Stimulated activated naive CD8-positive, alpha-beta T cell treated with anti-CD3 and anti-CD28 coated beads, Interleukin-15, amount 100 ng/mL, for 72 hours (primary cell): ENCODE measurements at regions not wholly inside any gene's neighbourhood (a gene's known extent, or its start where the extent isn't known, plus 50 kb on each side); places are given as distances from the start of the nearest gene placed in this dataset.

ENCODE experiments used
- ATAC-seq: fragments of 150-1000 bp; cut with Tn5 transposase; 2 replicates; pipeline ENCODE4 v1.10.0; 2021; ENCODE audit warnings: mild to moderate bottlenecking, moderate library complexity
- DNase-seq, 2 donors: peaks; one replicate each; pipeline ENCODE4 v3.0.0; 2021 to 2022
- H3K27ac Mint-ChIP-seq, 2 donors: one replicate each; pipeline ENCODE4 v1.8.0; 2022; ENCODE audit warnings: mild to moderate bottlenecking in 2 of 2, mixed read lengths in 2 of 2, moderate library complexity in 2 of 2
- H3K27me3 Mint-ChIP-seq: one replicate; pipeline ENCODE4 v1.8.0; 2022; ENCODE audit warnings: mixed read lengths
- H3K4me1 Mint-ChIP-seq: one replicate; pipeline ENCODE4 v1.8.0; 2022; ENCODE audit warnings: mild to moderate bottlenecking, mixed read lengths
- H3K4me3 Mint-ChIP-seq, 2 donors: one replicate each; pipeline ENCODE4 v1.8.0; 2022; ENCODE audit warnings: mild to moderate bottlenecking in 2 of 2, mixed read lengths in 2 of 2, moderate library complexity in 1 of 2
- H3K9me3 Mint-ChIP-seq, 2 donors: one replicate each; pipeline ENCODE4 v1.8.0; 2022; ENCODE audit warnings: mixed read lengths in 2 of 2

DNA sequence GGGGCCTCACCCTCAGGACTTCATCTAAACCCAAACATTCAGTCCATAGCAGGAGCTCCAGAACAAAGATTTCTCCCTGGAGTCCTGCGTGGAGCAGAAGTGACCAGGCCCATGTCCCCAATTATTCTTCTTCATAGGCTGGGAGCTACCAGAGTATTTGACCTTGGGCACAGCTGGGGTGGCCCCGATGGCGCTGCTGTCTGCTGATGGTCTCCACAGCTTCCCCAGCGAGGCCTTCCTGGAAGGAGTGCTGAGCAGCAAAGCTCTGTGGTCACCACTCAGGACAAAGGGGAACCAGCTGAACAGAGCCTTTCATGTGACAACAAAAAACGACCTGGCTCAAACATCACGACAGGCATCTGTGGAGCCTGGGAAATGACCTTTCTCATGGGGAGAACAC is 62.7 kb upstream of the ARGLU1 start:
- Mint-ChIP-seq H3K4me3 (no peak overlapping the region), H3K4me1 (no peaks in the 10 kb centered on the region), H3K9me3 (no peaks in the 10 kb centered on the region), H3K27ac (no peak overlapping the region), H3K27me3 (peaks cover 54% of the 10 kb centered on the region)
- DNase-seq (no peak), ATAC-seq (no peak)

DNA sequence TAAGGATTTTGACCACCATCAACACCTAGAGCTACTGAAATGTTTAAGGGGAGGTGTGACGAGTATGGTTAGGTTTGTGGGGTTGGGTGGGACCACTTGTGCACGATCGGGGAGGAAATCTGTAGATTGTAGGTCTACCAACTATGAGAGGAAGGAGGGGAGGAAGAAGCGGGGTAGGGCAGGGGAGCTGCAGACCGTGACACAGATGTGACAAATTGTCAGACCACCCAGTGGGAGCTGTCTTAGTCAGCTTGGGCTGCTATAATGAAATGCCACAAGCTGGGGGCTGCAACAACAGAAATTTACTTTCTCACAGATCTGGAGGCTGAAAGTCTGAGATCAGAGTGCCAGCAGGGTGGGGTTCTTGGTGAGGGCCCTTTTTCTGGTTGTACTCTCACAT is 62.2 kb upstream of the ARGLU1 start:
- H3K27me3 Mint-ChIP-seq = peaks cover 54% of the 10 kb centered on the region

DNA sequence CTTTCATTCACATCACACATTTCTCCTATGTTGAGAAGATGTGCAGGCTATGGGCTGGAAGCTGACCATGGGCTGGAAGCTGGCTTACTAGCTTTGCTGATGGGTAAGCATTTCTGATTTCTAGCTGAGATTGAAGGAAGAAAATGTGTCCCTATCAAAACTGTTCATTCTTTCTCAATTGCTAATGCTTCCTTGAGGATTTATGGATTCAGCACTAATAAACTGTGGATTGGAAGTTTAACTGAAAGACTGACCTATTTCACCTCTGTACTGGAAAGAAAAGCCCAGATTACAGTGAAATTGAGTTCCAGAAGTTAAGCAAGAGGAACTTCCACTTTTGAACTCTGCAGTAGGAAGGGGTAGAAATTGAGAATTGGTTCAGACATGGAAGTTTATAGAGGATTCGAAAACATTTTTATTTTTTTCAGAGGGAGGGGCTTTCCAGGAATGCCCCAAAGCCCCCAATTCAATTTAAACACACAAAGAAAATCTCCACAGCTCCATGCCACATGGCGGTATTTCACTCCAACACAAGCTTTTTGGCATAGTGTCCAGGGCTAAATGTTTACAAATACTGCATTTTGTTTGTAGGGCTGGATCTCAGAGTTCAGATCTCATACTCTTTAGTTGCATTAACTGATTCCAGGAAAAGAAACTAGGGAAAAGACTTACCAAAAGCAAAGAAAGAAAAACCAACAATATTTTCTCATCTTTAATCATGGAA is 61.2 kb upstream of the ARGLU1 start:
- no peak overlapping the region for H3K27ac Mint-ChIP-seq
- ATAC-seq (no peak), DNase-seq (no peak)
- no peak overlapping the region for H3K4me3 Mint-ChIP-seq
- no peaks in the 10 kb centered on the region for H3K9me3 Mint-ChIP-seq
- peaks cover 65% of the 10 kb centered on the region for H3K27me3 Mint-ChIP-seq
- no peaks in the 10 kb centered on the region for H3K4me1 Mint-ChIP-seq

More for the DNA sequence above, 62.2 kb upstream of the ARGLU1 start:
- DNase-seq = no peak
- no peak for ATAC-seq
- no peaks in the 10 kb centered on the region for H3K9me3 Mint-ChIP-seq
- no peak overlapping the region for H3K4me3 Mint-ChIP-seq
- H3K4me1 Mint-ChIP-seq = no peaks in the 10 kb centered on the region
- no peak overlapping the region for H3K27ac Mint-ChIP-seq

DNA sequence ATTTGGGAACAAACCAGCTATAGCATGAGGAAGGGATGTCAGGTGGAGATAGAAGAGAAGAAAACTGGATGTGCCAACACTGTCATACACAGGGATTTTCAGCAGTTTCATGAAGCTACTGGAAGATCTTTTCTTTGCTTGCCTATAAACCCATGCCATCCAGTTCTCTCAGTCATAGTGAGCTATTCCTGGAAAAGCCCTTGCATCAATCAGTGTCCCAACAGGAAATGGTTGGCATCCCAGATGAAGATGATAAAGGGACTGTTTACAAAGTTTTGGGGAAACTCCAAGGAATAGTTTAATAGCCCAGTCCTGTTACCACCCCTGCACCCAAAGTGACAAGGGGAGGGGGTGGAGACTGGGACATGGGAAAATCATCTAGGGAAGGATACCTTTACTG is 58.5 kb upstream of the ARGLU1 start:
- H3K27ac Mint-ChIP-seq = no peak overlapping the region
- no peak for ATAC-seq
- H3K4me1 Mint-ChIP-seq = no peaks in the 10 kb centered on the region
- H3K4me3 Mint-ChIP-seq = no peak overlapping the region
- no peaks in the 10 kb centered on the region for H3K9me3 Mint-ChIP-seq
- DNase-seq = no peak
- peaks cover 55% of the 10 kb centered on the region for H3K27me3 Mint-ChIP-seq

DNA sequence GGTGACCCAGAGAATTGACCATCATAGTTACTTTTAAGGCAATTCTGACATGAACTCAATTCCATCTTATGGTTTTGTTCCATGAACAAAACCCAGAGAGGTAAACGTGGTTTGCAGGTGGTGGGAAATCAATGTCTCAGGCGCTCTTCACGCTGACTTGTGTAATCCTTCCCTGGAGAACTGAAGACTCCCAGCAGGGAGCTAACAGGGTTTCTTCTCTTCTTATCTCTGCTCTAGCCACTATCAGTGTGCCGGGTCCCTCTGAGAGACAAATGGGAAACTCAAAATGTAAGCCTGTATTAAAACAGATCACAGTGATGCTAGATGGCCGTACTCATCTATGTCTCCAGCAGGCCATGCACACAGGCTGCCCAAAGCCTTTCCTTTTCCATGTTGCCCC is 57.6 kb upstream of the ARGLU1 start:
- no peak overlapping the region for H3K27ac Mint-ChIP-seq
- peaks cover 54% of the 10 kb centered on the region for H3K27me3 Mint-ChIP-seq
- DNase-seq = no peak
- no peak for ATAC-seq
- H3K9me3 Mint-ChIP-seq = no peaks in the 10 kb centered on the region
- no peaks in the 10 kb centered on the region for H3K4me1 Mint-ChIP-seq
- H3K4me3 Mint-ChIP-seq = no peak overlapping the region

DNA sequence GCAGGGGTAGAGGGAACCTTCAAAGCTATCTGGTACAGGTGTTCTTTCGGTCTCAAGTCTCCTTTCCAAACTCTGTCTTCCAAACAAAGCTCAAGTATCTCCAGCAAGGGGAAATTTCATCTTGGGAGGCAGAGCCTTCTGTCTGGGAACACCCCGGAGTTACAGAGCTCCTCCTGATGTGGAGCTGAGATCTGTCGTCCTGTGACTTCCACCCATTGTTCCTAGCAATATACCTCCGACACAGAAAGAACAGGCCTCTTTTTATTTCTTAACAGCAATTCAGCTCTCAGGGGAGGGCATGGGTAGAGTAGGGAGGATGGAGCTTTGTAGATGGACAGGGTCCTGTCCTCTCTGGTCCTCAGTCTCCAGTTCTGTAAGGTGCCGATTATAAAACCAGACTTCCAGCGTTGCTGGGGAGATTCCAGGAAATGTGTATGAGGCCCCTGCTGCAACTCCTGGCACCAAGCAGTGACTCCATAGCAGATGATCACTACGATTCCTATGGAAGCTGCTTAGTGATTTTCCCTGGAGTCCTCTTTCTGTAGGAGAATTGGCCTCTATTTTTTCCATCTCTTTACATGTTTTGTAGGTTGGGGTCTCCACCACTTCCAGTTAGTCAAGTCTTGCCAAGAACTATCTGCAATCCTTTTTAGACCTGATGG is 56.0 kb upstream of the ARGLU1 start:
- Mint-ChIP-seq H3K4me1 (no peaks in the 10 kb centered on the region), H3K27me3 (peaks cover 39% of the 10 kb centered on the region), H3K9me3 (no peaks in the 10 kb centered on the region), H3K4me3 (no peak overlapping the region), H3K27ac (no peak overlapping the region)
- no peak for DNase-seq
- ATAC-seq = no peak

DNA sequence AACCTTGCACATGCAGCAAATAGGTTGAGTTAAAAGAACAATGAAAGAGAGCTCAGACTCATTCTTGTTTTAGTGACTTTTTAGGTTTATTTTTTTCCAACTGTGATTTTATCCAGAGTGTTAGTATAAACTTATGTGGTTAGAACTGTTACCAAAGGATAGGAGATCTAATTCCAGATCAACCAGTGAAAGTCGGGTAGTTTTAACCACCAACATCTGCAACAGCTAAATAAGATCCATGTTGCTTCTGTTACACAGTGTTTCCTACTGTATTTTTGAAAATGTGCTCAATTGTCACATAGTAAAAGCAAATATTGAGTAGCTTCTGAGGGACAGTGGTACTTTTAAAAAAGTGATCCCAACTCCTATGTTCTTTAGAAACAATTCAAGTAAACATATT is 53.9 kb upstream of the ARGLU1 start:
- no peak for ATAC-seq
- H3K4me3 Mint-ChIP-seq = no peak overlapping the region
- peaks cover 30% of the 10 kb centered on the region for H3K27me3 Mint-ChIP-seq
- H3K9me3 Mint-ChIP-seq = no peaks in the 10 kb centered on the region
- DNase-seq = no peak
- no peak overlapping the region for H3K27ac Mint-ChIP-seq
- H3K4me1 Mint-ChIP-seq = no peaks in the 10 kb centered on the region

DNA sequence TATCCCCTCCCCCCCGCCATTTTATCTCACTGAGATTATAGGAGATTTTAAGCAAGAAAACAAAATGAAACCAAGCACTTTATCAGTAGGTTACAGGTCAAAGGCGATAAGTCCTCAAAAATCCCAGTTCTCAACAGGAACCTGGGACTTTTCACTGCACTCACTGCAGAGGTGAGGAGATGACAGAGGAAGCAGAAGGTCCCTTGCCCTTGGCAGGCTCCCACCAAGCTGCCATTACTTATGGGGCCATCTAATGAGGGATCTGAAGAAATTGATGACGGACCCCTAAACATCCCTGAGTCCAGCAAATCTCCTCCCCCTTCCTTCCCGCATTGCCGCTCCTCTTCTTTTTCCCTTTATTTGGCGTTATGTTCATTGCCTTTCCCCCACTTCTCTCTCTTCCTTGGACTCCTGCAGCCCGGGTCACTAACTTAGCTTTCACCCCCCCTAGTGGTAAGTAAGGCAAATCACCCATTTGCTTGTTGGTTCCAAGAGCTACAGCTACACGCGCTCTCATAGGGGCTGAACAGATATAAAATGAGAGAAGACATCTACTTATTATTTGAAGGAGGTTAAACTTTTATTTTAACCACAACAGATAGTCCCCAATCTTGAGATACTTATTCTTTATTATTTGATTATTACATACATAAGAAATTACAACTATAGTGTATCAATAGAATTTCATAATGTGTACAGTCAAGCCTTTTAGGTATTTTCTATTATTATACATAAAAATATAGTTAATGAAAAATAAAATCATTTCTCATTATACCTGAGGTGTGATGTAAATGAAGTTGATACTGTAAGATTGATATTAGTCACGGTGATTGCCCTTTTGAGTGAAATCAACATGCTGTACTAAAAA is 52.0 kb upstream of the ARGLU1 start:
- DNase-seq (peak; percentile 5 to 21), ATAC-seq (peak; percentile 78)
- H3K27me3 Mint-ChIP-seq = peaks cover 23% of the 10 kb centered on the region
- no peak overlapping the region for H3K4me3 Mint-ChIP-seq
- H3K4me1 Mint-ChIP-seq = no peaks in the 10 kb centered on the region
- no peaks in the 10 kb centered on the region for H3K9me3 Mint-ChIP-seq
- no peak overlapping the region for H3K27ac Mint-ChIP-seq
